ENCODE measurements at regions not wholly inside any gene's neighbourhood (a gene's known extent, or its start where the extent isn't known, plus 50 kb on each side); places are given as distances from the start of the nearest gene placed in this dataset.

DNA sequence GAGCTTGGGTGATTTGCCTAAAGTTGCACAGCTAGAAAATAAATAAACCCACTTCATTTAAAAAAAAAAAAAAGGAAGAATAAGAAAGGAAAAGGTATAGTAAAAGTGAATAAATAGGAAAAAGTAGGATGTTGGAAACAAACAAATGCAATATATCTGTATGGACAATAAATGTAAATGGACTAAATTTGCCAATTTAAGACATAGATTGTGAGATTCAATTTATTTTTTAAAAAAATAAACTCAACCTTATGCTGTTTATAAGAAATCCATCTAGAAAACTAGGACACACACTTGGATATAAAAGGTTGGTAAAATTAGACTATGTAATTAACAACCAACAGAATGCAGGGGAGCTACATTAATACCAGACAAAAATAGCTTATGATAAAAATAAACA lies 300.0 kb downstream of the AJAP1 start:
- H3K9me3 ChIP-seq (ENCODE audit: control insufficient read depth, insufficient read depth, low read length): peaks cover 3% of the 10 kb centered on the region; the same call in 1 of the 2 replicates

GRCh38 chr1:4951601-4952000 lies 297.2 kb downstream of the AJAP1 start:
- no peak overlapping the region for H3K4me3 ChIP-seq (ENCODE audit: low read length)
- no peaks in the 10 kb centered on the region for H3K36me3 ChIP-seq (ENCODE audit: control insufficient read depth, low read length)
- H3K27me3 ChIP-seq (ENCODE audit: control insufficient read depth, low read length): no peaks in the 10 kb centered on the region
- TF ChIP-seq CTCF (IDR thresholded peaks at IDR 0.05; ENCODE audit: low read depth, low read length, poor library complexity, severe bottlenecking) (no peak), EZH2phosphoT487 (IDR thresholded peaks at IDR 0.05; ENCODE audit: borderline replicate concordance, low read length) (no peak)
- no peaks in the 10 kb centered on the region for H3F3A ChIP-seq (ENCODE audit: control insufficient read depth, insufficient read depth)
- no peak overlapping the region for H3K4me2 ChIP-seq (ENCODE audit: low read length)
- H3K79me2 ChIP-seq (ENCODE audit: control insufficient read depth, low read length): no peaks in the 10 kb centered on the region
- peaks cover 3% of the 10 kb centered on the region; the same call in 1 of the 2 replicates for H3K9me3 ChIP-seq (ENCODE audit: control insufficient read depth, insufficient read depth, low read length)
- H3K27ac ChIP-seq (ENCODE audit: low read depth, low read length): no peak overlapping the region
- no peaks in the 10 kb centered on the region for H3K9me2 ChIP-seq (replicated peaks; ENCODE audit: control insufficient read depth, low read length)
- H3K4me1 ChIP-seq (ENCODE audit: control insufficient read depth, low read length): no peaks in the 10 kb centered on the region
- H4K20me1 ChIP-seq (ENCODE audit: control insufficient read depth, insufficient read depth, low read depth, low read length): no peaks in the 10 kb centered on the region

More for the DNA sequence above, 300.0 kb downstream of the AJAP1 start:
- H3K4me2 ChIP-seq (ENCODE audit: low read length): no peak overlapping the region
- H4K20me1 ChIP-seq (ENCODE audit: control insufficient read depth, insufficient read depth, low read depth, low read length): no peaks in the 10 kb centered on the region
- no peaks in the 10 kb centered on the region for H3K4me1 ChIP-seq (ENCODE audit: control insufficient read depth, low read length)
- H3K27me3 ChIP-seq (ENCODE audit: control insufficient read depth, low read length): no peaks in the 10 kb centered on the region
- H3K79me2 ChIP-seq (ENCODE audit: control insufficient read depth, low read length): no peaks in the 10 kb centered on the region
- no peak overlapping the region for H3K27ac ChIP-seq (ENCODE audit: low read depth, low read length)
- no peaks in the 10 kb centered on the region for H3K36me3 ChIP-seq (ENCODE audit: control insufficient read depth, low read length)
- no peaks in the 10 kb centered on the region for H3K9me2 ChIP-seq (replicated peaks; ENCODE audit: control insufficient read depth, low read length)
- no peak overlapping the region for H3K4me3 ChIP-seq (ENCODE audit: low read length)
- TF ChIP-seq EZH2phosphoT487 (IDR thresholded peaks at IDR 0.05; ENCODE audit: borderline replicate concordance, low read length) (no peak), CTCF (IDR thresholded peaks at IDR 0.05; ENCODE audit: low read depth, low read length, poor library complexity, severe bottlenecking) (no peak)
- no peaks in the 10 kb centered on the region for H3F3A ChIP-seq (ENCODE audit: control insufficient read depth, insufficient read depth)

GRCh38 chr1:4946343-4946742 lies 291.9 kb downstream of the AJAP1 start:
- H3K27me3 ChIP-seq (ENCODE audit: control insufficient read depth, low read length): no peaks in the 10 kb centered on the region
- H3K27ac ChIP-seq (ENCODE audit: low read depth, low read length): no peak overlapping the region
- H3K4me3 ChIP-seq (ENCODE audit: low read length): no peak overlapping the region
- H3K9me2 ChIP-seq (replicated peaks; ENCODE audit: control insufficient read depth, low read length): no peaks in the 10 kb centered on the region
- no peak overlapping the region for H3K4me2 ChIP-seq (ENCODE audit: low read length)
- TF ChIP-seq EZH2phosphoT487 (IDR thresholded peaks at IDR 0.05; ENCODE audit: borderline replicate concordance, low read length) (no peak), CTCF (IDR thresholded peaks at IDR 0.05; ENCODE audit: low read depth, low read length, poor library complexity, severe bottlenecking) (no peak)
- H3F3A ChIP-seq (ENCODE audit: control insufficient read depth, insufficient read depth): no peaks in the 10 kb centered on the region
- no peaks in the 10 kb centered on the region for H3K4me1 ChIP-seq (ENCODE audit: control insufficient read depth, low read length)
- H3K9me3 ChIP-seq (ENCODE audit: control insufficient read depth, insufficient read depth, low read length): peaks cover 3% of the 10 kb centered on the region; the same call in 1 of the 2 replicates
- no peaks in the 10 kb centered on the region for H4K20me1 ChIP-seq (ENCODE audit: control insufficient read depth, insufficient read depth, low read depth, low read length)
- H3K36me3 ChIP-seq (ENCODE audit: control insufficient read depth, low read length): no peaks in the 10 kb centered on the region
- H3K79me2 ChIP-seq (ENCODE audit: control insufficient read depth, low read length): no peaks in the 10 kb centered on the region

All from DOHH2 (cell line).